HCT116 (cell line): ENCODE measurements at regions not wholly inside any gene's neighbourhood (a gene's known extent, or its start where the extent isn't known, plus 50 kb on each side); places are given as distances from the start of the nearest gene placed in this dataset.

Source experiments
- CBX3 ChIP-seq: IDR thresholded peaks from 2 replicates; pipeline ENCODE4 v1.6.1; 2012; ENCODE audit warnings: low read depth
- CEBPB ChIP-seq: IDR thresholded peaks from 2 replicates; pipeline ENCODE4 v1.6.1; 2012; ENCODE audit warnings: low read depth
- CTCF ChIP-seq, 3 experiments: fragments of 200-600 bp in 1 of 3; sonication (generic) in 1 of 3; IDR thresholded peaks in 2 of 3; conservative IDR thresholded peaks in 1 of 3; 2 replicates each; pipeline ENCODE4 v1.5.1; 2012 to 2017; ENCODE audit warnings: low read depth in 2 of 3, low read length in 2 of 3, antibody characterized with exemption in 1 of 3, borderline replicate concordance in 1 of 3, control low read depth in 1 of 3, mild to moderate bottlenecking in 1 of 3, mixed read lengths in 1 of 3, mixed run types in 1 of 3, moderate library complexity in 1 of 3; ENCODE audit not compliant: insufficient read depth in 1 of 3
- EGR1 ChIP-seq: IDR thresholded peaks from 2 replicates; pipeline ENCODE4 v1.6.1; 2012; ENCODE audit warnings: low read depth
- EZH2 ChIP-seq: fragments of 200-600 bp; sonication (generic); IDR thresholded peaks from 2 replicates; pipeline ENCODE4 v1.6.1; 2017; ENCODE audit warnings: antibody characterized with exemption, mixed run types
- JUND ChIP-seq: IDR thresholded peaks from 2 replicates; pipeline ENCODE4 v1.6.1; 2012
- POLR2A ChIP-seq: IDR thresholded peaks from 2 replicates; pipeline ENCODE4 v1.7.0; 2011; ENCODE audit warnings: borderline replicate concordance; ENCODE audit not compliant: insufficient read depth, insufficient read length; ENCODE audit errors: extremely low read depth
- POLR2AphosphoS5 ChIP-seq: IDR thresholded peaks from 2 replicates; pipeline ENCODE4 v1.6.1; 2011; ENCODE audit warnings: mild to moderate bottlenecking, low read depth, low read length, moderate library complexity
- RAD21 ChIP-seq: IDR thresholded peaks from 2 replicates; pipeline ENCODE4 v1.6.1; 2012; ENCODE audit warnings: low read depth, mild to moderate bottlenecking
- SIN3A ChIP-seq: IDR thresholded peaks from 2 replicates; pipeline ENCODE4 v1.6.1; 2012; ENCODE audit warnings: low read depth
- SP1 ChIP-seq: IDR thresholded peaks from 2 replicates; pipeline ENCODE4 v1.6.1; 2012; ENCODE audit warnings: low read depth
- ZFX ChIP-seq: fragments of 450-650 bp; IDR thresholded peaks from 2 replicates; pipeline ENCODE4 v1.6.1; 2017
- ZNF274 ChIP-seq: fragments of 200-500 bp; sonication (Bioruptor generic); IDR thresholded peaks from 2 replicates; pipeline ENCODE4 v1.6.1; 2014; ENCODE audit warnings: mild to moderate bottlenecking, low read depth, low read length, inconsistent platforms
- TF ChIP-seq, protein P1 (sequence below): IDR thresholded peaks from 2 replicates; pipeline ENCODE4 v1.6.1; 2012

DNA sequence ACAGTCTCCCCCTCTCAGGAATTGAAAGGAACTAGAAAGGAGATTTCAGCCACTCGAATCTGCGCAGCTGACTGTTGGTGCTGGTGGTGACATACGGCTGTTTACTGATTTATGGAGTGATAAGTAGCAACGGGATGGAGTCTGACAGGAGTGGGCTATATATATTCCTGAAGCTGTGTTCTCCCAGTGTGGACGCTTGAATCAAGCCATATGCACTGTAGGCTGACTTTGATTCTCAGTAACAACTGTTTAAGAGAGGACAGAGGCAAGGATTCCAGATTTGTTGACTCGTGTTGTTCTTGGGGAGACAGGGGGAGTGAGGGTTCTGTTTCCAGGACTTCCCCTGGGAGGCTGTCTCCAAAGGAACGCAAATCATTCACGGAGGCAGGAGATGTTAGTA lies 260.1 kb upstream of the AUTS2 start:
- TF ChIP-seq ZFX (no peak), CEBPB (no peak), JUND (no peak), EZH2 (no peak), CTCF (IDR thresholded peaks at IDR 0.05 in 2 of 3, conservative IDR thresholded peaks at IDR 0.05 in 1 of 3; ENCODE audit: borderline replicate concordance in 1 of 3, insufficient read depth in 1 of 3, low read depth in 2 of 3, low read length in 2 of 3) (no peak), ZNF274 (no peak), RAD21 (no peak), CBX3 (no peak), POLR2A (no peak), POLR2AphosphoS5 (no peak), SIN3A (no peak), SP1 (no peak), EGR1 (no peak)
- TF ChIP-seq, protein P1, sequence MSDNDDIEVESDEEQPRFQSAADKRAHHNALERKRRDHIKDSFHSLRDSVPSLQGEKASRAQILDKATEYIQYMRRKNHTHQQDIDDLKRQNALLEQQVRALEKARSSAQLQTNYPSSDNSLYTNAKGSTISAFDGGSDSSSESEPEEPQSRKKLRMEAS, result no peak
